SH-SY5Y (cell line): ENCODE measurements at regions not wholly inside any gene's neighbourhood (a gene's known extent, or its start where the extent isn't known, plus 50 kb on each side); places are given as distances from the start of the nearest gene placed in this dataset.

Source experiments
- GATA2 ChIP-seq: IDR thresholded peaks from 2 replicates; pipeline ENCODE4 v1.6.1; 2011; ENCODE audit warnings: mild to moderate bottlenecking, low read depth, low read length
- GATA3 ChIP-seq: IDR thresholded peaks from 2 replicates; pipeline ENCODE4 v1.6.1; 2011; ENCODE audit warnings: low read depth, mild to moderate bottlenecking, low read length, moderate library complexity

GRCh38 chr17:13869331-13869940, 199.9 kb upstream of the COX10 start:
- TF ChIP-seq GATA2 = no peak
- TF ChIP-seq GATA3 = no peak
